ENCODE measurements at regions not wholly inside any gene's neighbourhood (a gene's known extent, or its start where the extent isn't known, plus 50 kb on each side); places are given as distances from the start of the nearest gene placed in this dataset.

- H3K36me3 ChIP-seq (ENCODE audit: control insufficient read depth, insufficient read depth, low read length) = no peaks in the 10 kb centered on the region
- no peak for DNase-seq (ENCODE audit: extremely low read depth, insufficient read length)
- no peaks in the 10 kb centered on the region for H3K27me3 ChIP-seq (replicated peaks; ENCODE audit: control insufficient read depth, insufficient read depth, low read length)
- no peak for TF ChIP-seq CTCF (IDR thresholded peaks at IDR 0.05; ENCODE audit: insufficient read depth, low read length, poor library complexity, severe bottlenecking)
- no peak overlapping the region for H3K4me3 ChIP-seq (replicated peaks; ENCODE audit: low read depth, low read length)
These were observed 62.5 kb upstream of the RAPGEF4 start for GRCh38 chr2:172673056-172673683.

GRCh38 chr2:172674034-172674967, 61.3 kb upstream of the RAPGEF4 start:
- TF ChIP-seq CTCF (IDR thresholded peaks at IDR 0.05; ENCODE audit: insufficient read depth, low read length, poor library complexity, severe bottlenecking) = peak; percentile 74
- DNase-seq (ENCODE audit: extremely low read depth, insufficient read length) = peak; percentile 45
- no peaks in the 10 kb centered on the region for H3K27me3 ChIP-seq (replicated peaks; ENCODE audit: control insufficient read depth, insufficient read depth, low read length)
- H3K4me3 ChIP-seq (replicated peaks; ENCODE audit: low read depth, low read length) = no peak overlapping the region
- H3K36me3 ChIP-seq (ENCODE audit: control insufficient read depth, insufficient read depth, low read length) = no peaks in the 10 kb centered on the region

- no peak for TF ChIP-seq CTCF (IDR thresholded peaks at IDR 0.05; ENCODE audit: insufficient read depth, low read length, poor library complexity, severe bottlenecking)
- Histone ChIP-seq H3K4me3 (replicated peaks; ENCODE audit: low read depth, low read length) (no peak overlapping the region), H3K36me3 (ENCODE audit: control insufficient read depth, insufficient read depth, low read length) (no peaks in the 10 kb centered on the region), H3K27me3 (replicated peaks; ENCODE audit: control insufficient read depth, insufficient read depth, low read length) (no peaks in the 10 kb centered on the region)
- no peak for DNase-seq (ENCODE audit: extremely low read depth, insufficient read length)
These were observed 60.7 kb upstream of the RAPGEF4 start for GRCh38 chr2:172674968-172675303.

GRCh38 chr2:172677363-172677762, 58.3 kb upstream of the RAPGEF4 start:
- DNase-seq (ENCODE audit: extremely low read depth, insufficient read length) = no peak
- Histone ChIP-seq H3K4me3 (replicated peaks; ENCODE audit: low read depth, low read length) (no peak overlapping the region), H3K27me3 (replicated peaks; ENCODE audit: control insufficient read depth, insufficient read depth, low read length) (no peaks in the 10 kb centered on the region), H3K36me3 (ENCODE audit: control insufficient read depth, insufficient read depth, low read length) (no peaks in the 10 kb centered on the region)
- TF ChIP-seq CTCF (IDR thresholded peaks at IDR 0.05; ENCODE audit: insufficient read depth, low read length, poor library complexity, severe bottlenecking) = no peak

- no peaks in the 10 kb centered on the region for H3K36me3 ChIP-seq (ENCODE audit: control insufficient read depth, insufficient read depth, low read length)
- H3K27me3 ChIP-seq (replicated peaks; ENCODE audit: control insufficient read depth, insufficient read depth, low read length) = no peaks in the 10 kb centered on the region
- no peak overlapping the region for H3K4me3 ChIP-seq (replicated peaks; ENCODE audit: low read depth, low read length)
- no peak for DNase-seq (ENCODE audit: extremely low read depth, insufficient read length)
- TF ChIP-seq CTCF (IDR thresholded peaks at IDR 0.05; ENCODE audit: insufficient read depth, low read length, poor library complexity, severe bottlenecking) = no peak
These were observed 55.1 kb upstream of the RAPGEF4 start for GRCh38 chr2:172680436-172681068.
